Smooth muscle cell of the brain vasculature (primary cell): ENCODE measurements at regions not wholly inside any gene's neighbourhood (a gene's known extent, or its start where the extent isn't known, plus 50 kb on each side); places are given as distances from the start of the nearest gene placed in this dataset.

Experiments
- DNase-seq: peaks from one replicate; pipeline ENCODE4 v3.0.0-alpha.2; 2012; ENCODE audit warnings: low read depth, low spot score

- no peak for DNase-seq
Observed at GRCh38 chr11:127649958-127650357, 649.4 kb upstream of the KIRREL3 start.

GRCh38 chr11:127649071-127649470 lies 648.5 kb upstream of the KIRREL3 start:
- no peak for DNase-seq

- no peak for DNase-seq
Observed at GRCh38 chr11:127648583-127648982, 648.0 kb upstream of the KIRREL3 start.

- no peak for DNase-seq
Observed at GRCh38 chr11:127644366-127644765, 643.8 kb upstream of the KIRREL3 start.

GRCh38 chr11:127643268-127644058 lies 642.9 kb upstream of the KIRREL3 start:
- no peak for DNase-seq

GRCh38 chr11:127640561-127641451 lies 640.2 kb upstream of the KIRREL3 start:
- DNase-seq, result no peak

- DNase-seq, result no peak
Observed at GRCh38 chr11:127639916-127640315, 639.3 kb upstream of the KIRREL3 start.

GRCh38 chr11:127632976-127633680 lies 632.6 kb upstream of the KIRREL3 start:
- no peak for DNase-seq

GRCh38 chr11:127632546-127632945 lies 632.0 kb upstream of the KIRREL3 start:
- no peak for DNase-seq

- no peak for DNase-seq
Observed at GRCh38 chr11:127631974-127632373, 631.4 kb upstream of the KIRREL3 start.

- no peak for DNase-seq
Observed at GRCh38 chr11:127629200-127629599, 628.6 kb upstream of the KIRREL3 start.

GRCh38 chr11:127628458-127628785 lies 627.9 kb upstream of the KIRREL3 start:
- no peak for DNase-seq

- DNase-seq, result no peak
Observed at GRCh38 chr11:127627629-127628457, 627.3 kb upstream of the KIRREL3 start.

GRCh38 chr11:127627204-127627603 lies 626.6 kb upstream of the KIRREL3 start:
- DNase-seq, result no peak

GRCh38 chr11:127625402-127625801 lies 624.8 kb upstream of the KIRREL3 start:
- DNase-seq, result no peak

GRCh38 chr11:127624306-127624856 lies 623.8 kb upstream of the KIRREL3 start:
- no peak for DNase-seq

GRCh38 chr11:127622686-127623085 lies 622.1 kb upstream of the KIRREL3 start:
- DNase-seq, result no peak

GRCh38 chr11:127620671-127621070 lies 620.1 kb upstream of the KIRREL3 start:
- DNase-seq, result no peak

GRCh38 chr11:127619946-127620345 lies 619.4 kb upstream of the KIRREL3 start:
- no peak for DNase-seq

GRCh38 chr11:127618721-127619120 lies 618.2 kb upstream of the KIRREL3 start:
- DNase-seq, result no peak

- DNase-seq, result no peak
Observed at GRCh38 chr11:127616158-127616557, 615.6 kb upstream of the KIRREL3 start.
